ENCODE measurements at regions not wholly inside any gene's neighbourhood (a gene's known extent, or its start where the extent isn't known, plus 50 kb on each side); places are given as distances from the start of the nearest gene placed in this dataset.

- TF ChIP-seq ARID3B (CRISPR knock-in tag; IDR thresholded peaks at IDR 0.05; ENCODE audit: borderline replicate concordance) (no peak), POLR3A (IDR thresholded peaks at IDR 0.05; ENCODE audit: borderline replicate concordance, extremely low read depth, insufficient read depth, insufficient read length) (no peak), TBP (optimal IDR thresholded peaks at IDR 0.05; ENCODE audit: low read depth, low read length) (no peak), MTA3 (IDR thresholded peaks at IDR 0.05; ENCODE audit: borderline replicate concordance) (no peak), TEAD1 (CRISPR knock-in tag; IDR thresholded peaks at IDR 0.05) (no peak)
Observed at GRCh38 chr1:170377440-170377839, 154.5 kb upstream of the GORAB start (continued).

GRCh38 chr1:170377896-170378634 lies 153.9 kb upstream of the GORAB start:
- BruUV-seq (replicated peaks): no TSS peak

More at GRCh38 chr1:170377896-170378634, 153.9 kb upstream of the GORAB start:
- Histone ChIP-seq H3K79me2 (ENCODE audit: control insufficient read depth, insufficient read depth, low read length) (no peaks in the 10 kb centered on the region), H3K4me1 (replicated peaks in 1 of 2; ENCODE audit: control insufficient read depth in 2 of 2, insufficient read depth in 2 of 2, low read length in 2 of 2) (no peaks in the 10 kb centered on the region), H3K9me1 (ENCODE audit: control insufficient read depth, insufficient read depth, low read length) (no peaks in the 10 kb centered on the region), H3K27me3 (ENCODE audit: control insufficient read depth in 2 of 2, insufficient read depth in 2 of 2, low read length in 2 of 2) (no peaks in the 10 kb centered on the region), H3K4me2 (ENCODE audit: insufficient read depth, low read length) (no peak overlapping the region), H3K4me3 (no peak overlapping the region), H3K9ac (ENCODE audit: insufficient read depth in 1 of 2, low read depth in 2 of 2, low read length in 2 of 2) (no peak overlapping the region), H3K9me3 (replicated peaks; ENCODE audit: control insufficient read depth, insufficient read depth, low read depth, low read length) (peaks cover 2% of the 10 kb centered on the region), H2AFZ (ENCODE audit: low read depth, low read length) (no peak overlapping the region), H3K36me3 (ENCODE audit: control insufficient read depth, insufficient read depth, low read length) (no peaks in the 10 kb centered on the region), H3K27ac (ENCODE audit: extremely low read depth, low read depth, low read length) (no peak overlapping the region), H4K20me1 (replicated peaks; ENCODE audit: control insufficient read depth, insufficient read depth, low read length) (no peaks in the 10 kb centered on the region)
- DNase-seq (ENCODE audit: extremely low read depth in 1 of 4, low spot score in 3 of 4): no peak
- ChIA-PET CTCF (ENCODE audit: low intra/inter-chr PET ratio) (no interaction called here), POLR2A (no interaction called here)
- FAIRE-seq: no peak
- TF ChIP-seq GATAD2B (IDR thresholded peaks at IDR 0.05; ENCODE audit: borderline replicate concordance): no peak
- no peak for TF ChIP-seq OTX1 (CRISPR knock-in tag; IDR thresholded peaks at IDR 0.05)
- TF ChIP-seq FOXM1 (IDR thresholded peaks at IDR 0.05; ENCODE audit: low read depth): no peak
- TF ChIP-seq FOXM1 (CRISPR knock-in tag; IDR thresholded peaks at IDR 0.05; ENCODE audit: low read depth): no peak
- TF ChIP-seq NCOA4 (IDR thresholded peaks at IDR 0.05; ENCODE audit: partially characterized antibody): no peak
- TF ChIP-seq ZNF668 (CRISPR knock-in tag; IDR thresholded peaks at IDR 0.05): no peak
- TF ChIP-seq ETS1 (conservative IDR thresholded peaks at IDR 0.05; ENCODE audit: control insufficient read depth, low read depth, low read length): no peak
- no peak for TF ChIP-seq NELFE (IDR thresholded peaks at IDR 0.05; ENCODE audit: insufficient read depth, insufficient read length)
- TF ChIP-seq ZBTB8A (IDR thresholded peaks at IDR 0.05; ENCODE audit: partially characterized antibody): no peak
- in situ Hi-C loops (cut with MboI) (no loop called here), intact Hi-C loops (cut with micrococcal nuclease) (no loop called here)
- 0% methylated on average over 1 of the region's 1 CpG for WGBS (ENCODE audit: insufficient coverage, low coverage, missing lambda C conversion rate)
- ATAC-seq: no peak
